Fibroblast of skin of scalp (primary cell): ENCODE measurements at regions not wholly inside any gene's neighbourhood (a gene's known extent, or its start where the extent isn't known, plus 50 kb on each side); places are given as distances from the start of the nearest gene placed in this dataset.
"Not testable (repeated sequence)": the region's sequence is repeated elsewhere in the genome, so short reads cannot be mapped to it uniquely, and the experiment has no call there.

Experiments used
- DNase-seq: peaks from one replicate; pipeline ENCODE4 v3.0.0-alpha.2; 2013

- DNase-seq = no peak
These were observed 213.3 kb upstream of the INTU start for GRCh38 chr4:127419431-127419830.

GRCh38 chr4:127421437-127421836 lies 211.3 kb upstream of the INTU start:
- DNase-seq = no peak

- DNase-seq = no peak
These were observed 207.4 kb upstream of the INTU start for GRCh38 chr4:127425202-127425845.

- no peak for DNase-seq
These were observed 206.9 kb upstream of the INTU start for GRCh38 chr4:127425851-127426250.

GRCh38 chr4:127441571-127441970 lies 191.2 kb upstream of the INTU start:
- no peak for DNase-seq

- DNase-seq = no peak
These were observed 187.3 kb upstream of the INTU start for GRCh38 chr4:127445471-127445870.

- DNase-seq = no peak
These were observed 186.3 kb upstream of the INTU start for GRCh38 chr4:127446427-127446885.

GRCh38 chr4:127448986-127449385 lies 183.8 kb upstream of the INTU start:
- no peak for DNase-seq

GRCh38 chr4:127449449-127449848 lies 183.3 kb upstream of the INTU start:
- no peak for DNase-seq

GRCh38 chr4:127450276-127450675 lies 182.5 kb upstream of the INTU start:
- DNase-seq = no peak

- DNase-seq = no peak
These were observed 168.9 kb upstream of the INTU start for GRCh38 chr4:127463883-127464282.

- DNase-seq = no peak
These were observed 163.2 kb upstream of the INTU start for GRCh38 chr4:127469542-127469941.

GRCh38 chr4:127469959-127470809 lies 162.6 kb upstream of the INTU start:
- no peak for DNase-seq

- not testable (repeated sequence) for DNase-seq
These were observed 154.5 kb upstream of the INTU start for GRCh38 chr4:127478271-127478670.

GRCh38 chr4:127479031-127479622 lies 153.6 kb upstream of the INTU start:
- DNase-seq = peak; percentile 47

GRCh38 chr4:127482049-127482448 lies 150.7 kb upstream of the INTU start:
- no peak for DNase-seq

- no peak for DNase-seq
These were observed 148.6 kb upstream of the INTU start for GRCh38 chr4:127484117-127484516.

- no peak for DNase-seq
These were observed 146.5 kb upstream of the INTU start for GRCh38 chr4:127486248-127486647.

GRCh38 chr4:127491571-127491970 lies 141.2 kb upstream of the INTU start:
- no peak for DNase-seq

- not testable (repeated sequence) for DNase-seq
These were observed 135.9 kb upstream of the INTU start for GRCh38 chr4:127496875-127497274.

- DNase-seq = no peak
These were observed 134.4 kb upstream of the INTU start for GRCh38 chr4:127498366-127498765.

- DNase-seq = no peak
These were observed 132.5 kb upstream of the INTU start for GRCh38 chr4:127500242-127500641.

GRCh38 chr4:127501103-127501502 lies 131.7 kb upstream of the INTU start:
- peak; percentile 25 for DNase-seq

- DNase-seq = peak; percentile 74
These were observed 129.6 kb upstream of the INTU start for GRCh38 chr4:127503111-127503510.
